Endothelial cell of umbilical vein (primary cell): ENCODE measurements at regions not wholly inside any gene's neighbourhood (a gene's known extent, or its start where the extent isn't known, plus 50 kb on each side); places are given as distances from the start of the nearest gene placed in this dataset.

Source experiments
- BruUV-seq: library from RNA; stranded (reverse); fragments of 400-500 nt; replicated peaks from 2 replicates; lab custom pipeline; 2021; lab: Mats Ljungman, UMichigan
- CTCF ChIA-PET: fragments of 300-600, 350-600 bp; sonication (Branson Sonifier 250); formaldehyde crosslinking; loops from one replicate; lab custom pipeline; 2021; ENCODE audit warnings: antibody characterized with exemption, inconsistent platforms; lab: Charles Lee
- POLR2A ChIA-PET: fragments of 300-600, 350-600 bp; sonication (Branson Sonifier 250); formaldehyde crosslinking; loops from one replicate; lab custom pipeline; 2021; ENCODE audit warnings: antibody characterized with exemption, inconsistent platforms; lab: Charles Lee
- DNase-seq: peaks from one replicate; pipeline ENCODE4 v3.0.0-alpha.2; 2011; ENCODE audit warnings: low read depth, low spot score
- FAIRE-seq: peaks from 2 replicates; lab custom pipeline; 2011; peaks lifted over from hg19 to GRCh38; lab: Jason Lieb, UNC
- H2AFZ ChIP-seq: 2 replicates; pipeline ENCODE4 v1.6.0; 2012; ENCODE audit warnings: low read depth, low read length, control low read depth, inconsistent platforms
- H3K27ac ChIP-seq: 2 replicates; pipeline ENCODE4 v1.5.1; 2011; ENCODE audit warnings: low read depth, mild to moderate bottlenecking, control low read depth, low read length, moderate library complexity; ENCODE audit not compliant: insufficient read depth
- H3K27me3 ChIP-seq, 2 experiments: 2 replicates each; pipeline versions ENCODE4 v1.6.0 to v1.6.1; 2011; ENCODE audit warnings: low read length in 2 of 2, mixed read lengths in 1 of 2; ENCODE audit not compliant: control insufficient read depth in 2 of 2, insufficient read depth in 2 of 2
- H3K36me3 ChIP-seq, 2 experiments: 2 replicates in 1 of 2; 3 replicates in 1 of 2; pipeline ENCODE4 v1.5.1; 2011; ENCODE audit warnings: low read length in 2 of 2, mild to moderate bottlenecking in 1 of 2, moderate library complexity in 1 of 2; ENCODE audit not compliant: control insufficient read depth in 2 of 2, insufficient read depth in 2 of 2; ENCODE audit errors: extremely low read depth in 1 of 2
- H3K4me1 ChIP-seq: 3 replicates; pipeline ENCODE4 v1.5.1; 2011; ENCODE audit warnings: mild to moderate bottlenecking, low read length; ENCODE audit not compliant: control insufficient read depth, insufficient read depth; ENCODE audit errors: extremely low read depth
- H3K4me2 ChIP-seq: 2 replicates; pipeline ENCODE4 v1.6.1; 2011; ENCODE audit warnings: low read length, control low read depth, mixed read lengths; ENCODE audit not compliant: insufficient read depth
- H3K4me3 ChIP-seq, 3 experiments: fragments of 200-600 bp in 1 of 3; sonication (generic), shearing (Covaris generic) in 1 of 3; replicated peaks in 1 of 3; 2 replicates each; pipeline ENCODE4 v1.5.1; 2011 to 2016; ENCODE audit warnings: control low read depth in 3 of 3, low read length in 3 of 3, mild to moderate bottlenecking in 2 of 3, inconsistent platforms in 1 of 3, low read depth in 1 of 3, moderate library complexity in 1 of 3; ENCODE audit not compliant: insufficient read depth in 1 of 3
- H3K79me2 ChIP-seq: 2 replicates; pipeline ENCODE4 v1.6.0; 2012; ENCODE audit warnings: low read length, inconsistent platforms; ENCODE audit not compliant: control insufficient read depth, insufficient read depth
- H3K9ac ChIP-seq: replicated peaks from 2 replicates; pipeline ENCODE3; 2011; ENCODE audit warnings: low read length, control low read depth; ENCODE audit not compliant: insufficient read depth; ENCODE audit errors: extremely low read depth
- H3K9me1 ChIP-seq: replicated peaks from 3 replicates; pipeline ENCODE4 v1.6.0; 2011; ENCODE audit warnings: mild to moderate bottlenecking, low read length; ENCODE audit not compliant: control insufficient read depth, insufficient read depth; ENCODE audit errors: extremely low read depth
- H3K9me3 ChIP-seq: replicated peaks from 2 replicates; pipeline ENCODE4 v1.5.1; 2012; ENCODE audit warnings: low read length, inconsistent platforms; ENCODE audit not compliant: control insufficient read depth, insufficient read depth
- H4K20me1 ChIP-seq: replicated peaks from 2 replicates; pipeline ENCODE3; 2011; ENCODE audit warnings: mild to moderate bottlenecking, low read length; ENCODE audit not compliant: control insufficient read depth, insufficient read depth; ENCODE audit errors: extremely low read depth
- CTCF ChIP-seq, 2 donors: IDR thresholded peaks; 1 replicate in 1 of 2; 2 replicates in 1 of 2; pipeline ENCODE4 v1.5.1; 2011; ENCODE audit warnings: low read length in 2 of 2, mild to moderate bottlenecking in 2 of 2, moderate library complexity in 2 of 2, control low read depth in 1 of 2, inconsistent platforms in 1 of 2, low read depth in 1 of 2; ENCODE audit not compliant: insufficient read depth in 1 of 2; ENCODE audit errors: extremely low read depth in 1 of 2
- EZH2 ChIP-seq: IDR thresholded peaks from 2 replicates; pipeline ENCODE4 v1.6.1; 2012; ENCODE audit warnings: borderline replicate concordance, low read depth, mild to moderate bottlenecking, moderate library complexity, low read length, inconsistent platforms; ENCODE audit not compliant: severe bottlenecking
- FOS ChIP-seq: IDR thresholded peaks from 2 replicates; pipeline ENCODE4 v1.6.1; 2011; ENCODE audit warnings: mild to moderate bottlenecking, low read length, moderate library complexity, borderline replicate concordance; ENCODE audit not compliant: insufficient read depth
- GATA2 ChIP-seq: IDR thresholded peaks from 2 replicates; pipeline ENCODE4 v1.7.0; 2011; ENCODE audit warnings: low read depth, mild to moderate bottlenecking, moderate library complexity, mixed read lengths, low read length; ENCODE audit not compliant: insufficient read length, insufficient read depth
- JUN ChIP-seq: IDR thresholded peaks from 2 replicates; pipeline ENCODE4 v1.6.1; 2011; ENCODE audit warnings: borderline replicate concordance, low read depth; ENCODE audit not compliant: insufficient read length, insufficient read depth
- MYC ChIP-seq: IDR thresholded peaks from one replicate; pipeline ENCODE4 v1.6.1; 2011; ENCODE audit warnings: mild to moderate bottlenecking, low read depth, low read length
- POLR2A ChIP-seq: IDR thresholded peaks from 2 replicates; pipeline ENCODE4 v1.6.1; 2012; ENCODE audit warnings: low read depth, mild to moderate bottlenecking, control low read depth, low read length
- POLR2AphosphoS5 ChIP-seq: IDR thresholded peaks from 2 replicates; pipeline ENCODE4 v1.6.1; 2012; ENCODE audit warnings: low read depth, mild to moderate bottlenecking, control low read depth, low read length, moderate library complexity; ENCODE audit not compliant: insufficient read depth
- dilution Hi-C: fragments of 300-500 bp; cut with MboI; formaldehyde crosslinking; loops from one replicate; pipeline ENCODE4 v1.15.0; 2019; ENCODE audit warnings: low sequenced_read_pairs; ENCODE audit not compliant: extremely low pct_ligation_motif_present
- intact Hi-C: fragments of 100-400 bp; cut with micrococcal nuclease; formaldehyde crosslinking; loops from one replicate; pipeline ENCODE4 v1.10.0; 2022
- TF ChIP-seq, protein P1 (sequence below): IDR thresholded peaks from 2 replicates; pipeline ENCODE4 v1.6.1; 2011; ENCODE audit not compliant: insufficient read depth, insufficient read length

GRCh38 chr2:8282858-8283252, 399.0 kb upstream of the ID2 start:
- H3K27me3 ChIP-seq = no peaks in the 10 kb centered on the region
- dilution Hi-C loops (no loop called here), intact Hi-C loops (no loop called here)
- no peak overlapping the region for H2AFZ ChIP-seq
- H3K4me1 ChIP-seq = no peaks in the 10 kb centered on the region
- no TSS peak for BruUV-seq
- DNase-seq = no peak
- CTCF ChIA-PET = no interaction called here
- POLR2A ChIA-PET = no interaction called here
- FAIRE-seq = no peak
- no peaks in the 10 kb centered on the region for H3K79me2 ChIP-seq
- H3K9me3 ChIP-seq = peaks cover 2% of the 10 kb centered on the region
- H3K36me3 ChIP-seq = no peaks in the 10 kb centered on the region
- H3K4me3 ChIP-seq = no peak overlapping the region
- no peaks in the 10 kb centered on the region for H3K9me1 ChIP-seq
- TF ChIP-seq FOS = no peak
- no peak for TF ChIP-seq CTCF (IDR thresholded peaks at IDR 0.05; ENCODE audit: extremely low read depth in 1 of 2, insufficient read depth in 1 of 2, low read depth in 1 of 2, low read length in 2 of 2)
- no peak for TF ChIP-seq JUN
- TF ChIP-seq POLR2AphosphoS5 = no peak
- TF ChIP-seq, protein P1, sequence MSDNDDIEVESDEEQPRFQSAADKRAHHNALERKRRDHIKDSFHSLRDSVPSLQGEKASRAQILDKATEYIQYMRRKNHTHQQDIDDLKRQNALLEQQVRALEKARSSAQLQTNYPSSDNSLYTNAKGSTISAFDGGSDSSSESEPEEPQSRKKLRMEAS = no peak
- TF ChIP-seq MYC = no peak
- TF ChIP-seq EZH2 = no peak
- TF ChIP-seq GATA2 = no peak
- no peak for TF ChIP-seq POLR2A
- no peak overlapping the region for H3K27ac ChIP-seq
- no peaks in the 10 kb centered on the region for H4K20me1 ChIP-seq
- H3K9ac ChIP-seq = no peak overlapping the region
- no peak overlapping the region for H3K4me2 ChIP-seq
